ENCODE measurements at regions not wholly inside any gene's neighbourhood (a gene's known extent, or its start where the extent isn't known, plus 50 kb on each side); places are given as distances from the start of the nearest gene placed in this dataset.

DNA sequence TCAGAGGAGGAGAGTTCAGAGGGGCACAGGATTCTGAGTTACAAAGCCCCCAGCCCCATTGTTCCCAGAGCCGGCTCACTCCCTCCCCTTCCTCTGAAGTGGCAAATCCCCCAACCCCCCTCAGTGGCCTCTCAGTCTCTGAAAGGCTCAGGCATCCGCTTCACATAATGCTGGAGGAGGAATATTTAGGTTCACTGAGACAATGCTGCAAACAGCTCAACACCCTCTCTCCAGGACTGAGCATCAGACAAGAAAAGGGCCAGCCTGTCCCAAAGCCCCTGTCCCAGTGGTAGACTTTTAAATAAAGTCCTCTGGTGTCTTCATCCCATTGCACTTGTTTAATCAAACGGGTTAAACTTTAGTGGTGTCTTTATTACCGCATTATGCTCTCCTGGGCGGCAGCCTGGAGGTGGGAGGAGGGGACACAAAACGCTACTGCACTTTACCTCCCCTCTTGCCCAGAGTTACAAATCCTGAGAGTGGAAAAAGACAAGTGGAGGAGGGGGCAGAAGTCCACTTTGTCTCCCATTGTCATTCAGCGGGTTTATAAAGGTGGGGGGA lies 257.9 kb downstream of the FGFR2 start:
- Histone ChIP-seq H3K4me2 (no peak overlapping the region), H3F3A (replicated peaks; ENCODE audit: insufficient read depth) (no peaks in the 10 kb centered on the region), H3K27me3 (ENCODE audit: insufficient read depth) (no peaks in the 10 kb centered on the region), H4K20me1 (ENCODE audit: insufficient read depth) (no peaks in the 10 kb centered on the region), H3K4me1 (ENCODE audit: control insufficient read depth in 1 of 2, insufficient read depth in 2 of 2, low read depth in 1 of 2, low read length in 1 of 2) (no peaks in the 10 kb centered on the region), H3K9ac (no peak overlapping the region), H3K9me3 (no peaks in the 10 kb centered on the region), H3K9me2 (no peaks in the 10 kb centered on the region), H3K4me3 (ENCODE audit: low read depth in 2 of 2, low read length in 1 of 2) (no peak overlapping the region), H3K79me2 (ENCODE audit: insufficient read depth) (no peaks in the 10 kb centered on the region), H2AFZ (ENCODE audit: low read depth) (no peak overlapping the region), H3K36me3 (replicated peaks in 1 of 2; ENCODE audit: control insufficient read depth in 1 of 2, insufficient read depth in 2 of 2, low read length in 1 of 2) (no peaks in the 10 kb centered on the region), H3K27ac (ENCODE audit: low read depth in 2 of 2, low read length in 1 of 2) (no peak overlapping the region)
- TF ChIP-seq GATA2 (CRISPR knock-in tag; IDR thresholded peaks at IDR 0.05) (no peak), JUND (IDR thresholded peaks at IDR 0.05) (no peak), CHD2 (IDR thresholded peaks at IDR 0.05; ENCODE audit: low read length, partially characterized antibody) (no peak), TCF12 (IDR thresholded peaks at IDR 0.05) (no peak), RFX5 (IDR thresholded peaks at IDR 0.05; ENCODE audit: low read length) (no peak), SMC3 (IDR thresholded peaks at IDR 0.05; ENCODE audit: low read depth, low read length) (no peak)
- ChIA-PET POLR2A (no interaction called here), CTCF (no interaction called here)
- no peak for DNase-seq
- WGBS (ENCODE audit: low lambda C conversion rate) = 34% methylated on average over 7 of the region's 7 CpGs

DNA sequence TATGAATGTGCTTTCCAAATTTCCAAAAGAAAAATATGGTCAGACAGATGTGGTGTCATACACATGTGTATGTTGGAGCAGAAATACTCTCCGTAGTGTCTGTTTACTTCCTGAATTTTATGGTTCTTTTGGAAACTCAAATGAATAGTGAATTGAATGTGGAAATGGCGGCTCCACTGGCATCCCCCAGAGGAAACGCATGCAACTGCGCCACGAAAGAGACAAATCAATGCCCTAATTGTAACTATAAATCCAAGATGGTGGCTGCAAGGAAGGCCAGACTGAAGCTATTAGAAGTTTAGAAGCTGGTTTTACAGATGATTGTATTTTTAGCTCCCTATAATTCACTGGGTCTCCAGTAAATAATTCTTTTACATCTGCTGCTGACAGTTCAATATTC lies 246.7 kb downstream of the FGFR2 start:
- Histone ChIP-seq H3K9me3 (no peaks in the 10 kb centered on the region), H3K4me3 (ENCODE audit: low read depth in 2 of 2, low read length in 1 of 2) (no peak overlapping the region), H3K27ac (ENCODE audit: low read depth in 2 of 2, low read length in 1 of 2) (no peak overlapping the region), H3K9ac (no peak overlapping the region), H3K79me2 (ENCODE audit: insufficient read depth) (no peaks in the 10 kb centered on the region), H3K4me1 (ENCODE audit: control insufficient read depth in 1 of 2, insufficient read depth in 2 of 2, low read depth in 1 of 2, low read length in 1 of 2) (no peaks in the 10 kb centered on the region), H3K9me2 (no peaks in the 10 kb centered on the region), H2AFZ (ENCODE audit: low read depth) (no peak overlapping the region), H3K27me3 (ENCODE audit: insufficient read depth) (no peaks in the 10 kb centered on the region), H3K4me2 (no peak overlapping the region), H4K20me1 (ENCODE audit: insufficient read depth) (no peaks in the 10 kb centered on the region), H3K36me3 (replicated peaks in 1 of 2; ENCODE audit: control insufficient read depth in 1 of 2, insufficient read depth in 2 of 2, low read length in 1 of 2) (no peaks in the 10 kb centered on the region), H3F3A (replicated peaks; ENCODE audit: insufficient read depth) (no peaks in the 10 kb centered on the region)
- ChIA-PET POLR2A (no interaction called here), CTCF (no interaction called here)
- WGBS (ENCODE audit: low lambda C conversion rate) = 40% methylated on average over 5 of the region's 5 CpGs
- TF ChIP-seq EP300 (IDR thresholded peaks at IDR 0.05; ENCODE audit: borderline replicate concordance in 1 of 2, low read depth in 1 of 2, low read length in 1 of 2) (no peak), CHD2 (IDR thresholded peaks at IDR 0.05; ENCODE audit: low read length, partially characterized antibody) (no peak), FOSL2 (IDR thresholded peaks at IDR 0.05; ENCODE audit: borderline replicate concordance, low read depth) (no peak), GABPA (IDR thresholded peaks at IDR 0.05; ENCODE audit: low read depth) (no peak), MEF2A (IDR thresholded peaks at IDR 0.05; ENCODE audit: borderline replicate concordance, low read depth) (no peak), TEAD4 (IDR thresholded peaks at IDR 0.05; ENCODE audit: borderline replicate concordance, insufficient read depth) (no peak), RCOR1 (IDR thresholded peaks at IDR 0.05; ENCODE audit: low read length) (no peak)
- no peak for DNase-seq

DNA sequence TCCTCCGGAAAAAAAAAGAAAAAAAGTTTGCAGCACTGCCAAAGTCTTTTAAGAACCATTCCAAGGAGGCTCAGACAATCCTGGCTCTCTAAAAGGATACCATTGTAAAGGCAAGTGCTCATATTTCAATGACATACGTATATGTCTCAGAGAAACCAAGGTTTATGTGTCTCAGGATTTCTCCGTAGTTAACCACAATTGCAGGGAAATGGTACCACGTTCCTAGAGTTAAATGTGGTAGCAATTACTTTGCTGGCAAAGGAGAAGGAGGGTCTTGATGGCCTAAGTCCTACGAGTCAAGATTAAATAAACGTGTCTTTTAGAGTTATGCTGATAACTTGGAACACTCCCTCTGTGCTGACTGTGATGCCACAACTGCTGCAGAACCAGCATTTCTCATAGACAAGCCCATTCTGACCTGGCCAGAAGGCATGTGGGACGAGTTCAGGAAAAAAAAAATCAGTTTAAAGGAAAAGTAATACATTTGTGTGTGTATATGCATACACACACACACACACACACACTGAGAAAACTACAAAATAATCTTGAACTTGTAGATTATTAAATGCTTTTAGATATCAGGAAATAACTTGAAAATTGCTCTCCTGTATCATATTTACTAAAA lies 245.9 kb downstream of the FGFR2 start:
- POLR2A ChIA-PET = no interaction called here
- no peak overlapping the region for H3K4me3 ChIP-seq (ENCODE audit: low read depth in 2 of 2, low read length in 1 of 2)
- no peaks in the 10 kb centered on the region for H4K20me1 ChIP-seq (ENCODE audit: insufficient read depth)
- CTCF ChIA-PET = no interaction called here
- H3K4me2 ChIP-seq = no peak overlapping the region
- 35% methylated on average over 7 of the region's 7 CpGs for WGBS (ENCODE audit: low lambda C conversion rate)
- no peaks in the 10 kb centered on the region for H3K79me2 ChIP-seq (ENCODE audit: insufficient read depth)
- no peaks in the 10 kb centered on the region for H3K9me2 ChIP-seq
- H3K36me3 ChIP-seq (replicated peaks in 1 of 2; ENCODE audit: control insufficient read depth in 1 of 2, insufficient read depth in 2 of 2, low read length in 1 of 2) = no peaks in the 10 kb centered on the region
- no peak overlapping the region for H3K9ac ChIP-seq
- no peaks in the 10 kb centered on the region for H3F3A ChIP-seq (replicated peaks; ENCODE audit: insufficient read depth)
- no peak overlapping the region for H3K27ac ChIP-seq (ENCODE audit: low read depth in 2 of 2, low read length in 1 of 2)
- H2AFZ ChIP-seq (ENCODE audit: low read depth) = no peak overlapping the region
- H3K27me3 ChIP-seq (ENCODE audit: insufficient read depth) = no peaks in the 10 kb centered on the region
- H3K9me3 ChIP-seq = no peaks in the 10 kb centered on the region
- DNase-seq = no peak
- H3K4me1 ChIP-seq (ENCODE audit: control insufficient read depth in 1 of 2, insufficient read depth in 2 of 2, low read depth in 1 of 2, low read length in 1 of 2) = peaks cover 0 to under 1% of the 10 kb centered on the region in 2 experiments; a peak in 1 of 4 replicates
- TF ChIP-seq, protein P1, sequence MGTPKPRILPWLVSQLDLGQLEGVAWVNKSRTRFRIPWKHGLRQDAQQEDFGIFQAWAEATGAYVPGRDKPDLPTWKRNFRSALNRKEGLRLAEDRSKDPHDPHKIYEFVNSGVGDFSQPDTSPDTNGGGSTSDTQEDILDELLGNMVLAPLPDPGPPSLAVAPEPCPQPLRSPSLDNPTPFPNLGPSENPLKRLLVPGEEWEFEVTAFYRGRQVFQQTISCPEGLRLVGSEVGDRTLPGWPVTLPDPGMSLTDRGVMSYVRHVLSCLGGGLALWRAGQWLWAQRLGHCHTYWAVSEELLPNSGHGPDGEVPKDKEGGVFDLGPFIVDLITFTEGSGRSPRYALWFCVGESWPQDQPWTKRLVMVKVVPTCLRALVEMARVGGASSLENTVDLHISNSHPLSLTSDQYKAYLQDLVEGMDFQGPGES (IDR thresholded peaks at IDR 0.05; ENCODE audit: low read depth, low read length) = no peak
- TF ChIP-seq TAF1 (IDR thresholded peaks at IDR 0.05; ENCODE audit: borderline replicate concordance, low read depth, low read length) (no peak), MEF2A (IDR thresholded peaks at IDR 0.05; ENCODE audit: borderline replicate concordance, low read depth) (no peak), FOXJ3 (CRISPR knock-in tag; IDR thresholded peaks at IDR 0.05) (no peak), GATA2 (CRISPR knock-in tag; IDR thresholded peaks at IDR 0.05) (no peak), TCF12 (IDR thresholded peaks at IDR 0.05) (no peak), SIN3A (IDR thresholded peaks at IDR 0.05; ENCODE audit: borderline replicate concordance, low read depth, low read length) (no peak), NRF1 (IDR thresholded peaks at IDR 0.05; ENCODE audit: low read depth, low read length) (no peak), GABPA (IDR thresholded peaks at IDR 0.05; ENCODE audit: low read depth) (no peak), TEAD4 (IDR thresholded peaks at IDR 0.05; ENCODE audit: borderline replicate concordance, insufficient read depth) (no peak), FOSL2 (IDR thresholded peaks at IDR 0.05; ENCODE audit: borderline replicate concordance, low read depth) (no peak)
- TF ChIP-seq, protein P2, sequence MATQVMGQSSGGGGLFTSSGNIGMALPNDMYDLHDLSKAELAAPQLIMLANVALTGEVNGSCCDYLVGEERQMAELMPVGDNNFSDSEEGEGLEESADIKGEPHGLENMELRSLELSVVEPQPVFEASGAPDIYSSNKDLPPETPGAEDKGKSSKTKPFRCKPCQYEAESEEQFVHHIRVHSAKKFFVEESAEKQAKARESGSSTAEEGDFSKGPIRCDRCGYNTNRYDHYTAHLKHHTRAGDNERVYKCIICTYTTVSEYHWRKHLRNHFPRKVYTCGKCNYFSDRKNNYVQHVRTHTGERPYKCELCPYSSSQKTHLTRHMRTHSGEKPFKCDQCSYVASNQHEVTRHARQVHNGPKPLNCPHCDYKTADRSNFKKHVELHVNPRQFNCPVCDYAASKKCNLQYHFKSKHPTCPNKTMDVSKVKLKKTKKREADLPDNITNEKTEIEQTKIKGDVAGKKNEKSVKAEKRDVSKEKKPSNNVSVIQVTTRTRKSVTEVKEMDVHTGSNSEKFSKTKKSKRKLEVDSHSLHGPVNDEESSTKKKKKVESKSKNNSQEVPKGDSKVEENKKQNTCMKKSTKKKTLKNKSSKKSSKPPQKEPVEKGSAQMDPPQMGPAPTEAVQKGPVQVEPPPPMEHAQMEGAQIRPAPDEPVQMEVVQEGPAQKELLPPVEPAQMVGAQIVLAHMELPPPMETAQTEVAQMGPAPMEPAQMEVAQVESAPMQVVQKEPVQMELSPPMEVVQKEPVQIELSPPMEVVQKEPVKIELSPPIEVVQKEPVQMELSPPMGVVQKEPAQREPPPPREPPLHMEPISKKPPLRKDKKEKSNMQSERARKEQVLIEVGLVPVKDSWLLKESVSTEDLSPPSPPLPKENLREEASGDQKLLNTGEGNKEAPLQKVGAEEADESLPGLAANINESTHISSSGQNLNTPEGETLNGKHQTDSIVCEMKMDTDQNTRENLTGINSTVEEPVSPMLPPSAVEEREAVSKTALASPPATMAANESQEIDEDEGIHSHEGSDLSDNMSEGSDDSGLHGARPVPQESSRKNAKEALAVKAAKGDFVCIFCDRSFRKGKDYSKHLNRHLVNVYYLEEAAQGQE (IDR thresholded peaks at IDR 0.05; ENCODE audit: low read depth, low read length) = no peak

Measured in SK-N-SH (cell line).